ENCODE measurements at regions not wholly inside any gene's neighbourhood (a gene's known extent, or its start where the extent isn't known, plus 50 kb on each side); places are given as distances from the start of the nearest gene placed in this dataset.

DNA sequence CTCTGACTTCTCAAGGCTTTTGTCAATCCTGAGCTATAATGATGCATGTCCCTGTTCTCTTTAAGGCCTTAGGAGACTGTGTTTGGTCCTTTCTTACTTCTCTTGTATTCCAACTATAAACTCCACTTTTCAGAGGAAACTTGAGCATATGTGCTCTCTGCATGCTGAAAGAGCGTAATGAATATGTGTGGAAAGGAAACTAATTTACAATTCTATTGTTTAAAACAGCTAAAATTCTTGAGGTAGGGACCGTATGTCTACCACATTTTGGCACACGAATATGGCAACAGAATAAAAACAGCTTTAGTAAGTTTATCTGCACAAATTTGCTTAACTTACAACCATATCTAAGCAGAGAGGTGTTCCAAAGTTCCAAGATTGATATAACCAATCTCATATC is 242.0 kb upstream of the DCBLD2 start:
- TF ChIP-seq, protein P1, sequence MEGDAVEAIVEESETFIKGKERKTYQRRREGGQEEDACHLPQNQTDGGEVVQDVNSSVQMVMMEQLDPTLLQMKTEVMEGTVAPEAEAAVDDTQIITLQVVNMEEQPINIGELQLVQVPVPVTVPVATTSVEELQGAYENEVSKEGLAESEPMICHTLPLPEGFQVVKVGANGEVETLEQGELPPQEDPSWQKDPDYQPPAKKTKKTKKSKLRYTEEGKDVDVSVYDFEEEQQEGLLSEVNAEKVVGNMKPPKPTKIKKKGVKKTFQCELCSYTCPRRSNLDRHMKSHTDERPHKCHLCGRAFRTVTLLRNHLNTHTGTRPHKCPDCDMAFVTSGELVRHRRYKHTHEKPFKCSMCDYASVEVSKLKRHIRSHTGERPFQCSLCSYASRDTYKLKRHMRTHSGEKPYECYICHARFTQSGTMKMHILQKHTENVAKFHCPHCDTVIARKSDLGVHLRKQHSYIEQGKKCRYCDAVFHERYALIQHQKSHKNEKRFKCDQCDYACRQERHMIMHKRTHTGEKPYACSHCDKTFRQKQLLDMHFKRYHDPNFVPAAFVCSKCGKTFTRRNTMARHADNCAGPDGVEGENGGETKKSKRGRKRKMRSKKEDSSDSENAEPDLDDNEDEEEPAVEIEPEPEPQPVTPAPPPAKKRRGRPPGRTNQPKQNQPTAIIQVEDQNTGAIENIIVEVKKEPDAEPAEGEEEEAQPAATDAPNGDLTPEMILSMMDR (IDR thresholded peaks at IDR 0.05), result no peak
- TF ChIP-seq POLR2A (IDR thresholded peaks at IDR 0.05), result no peak
